ENCODE measurements at regions not wholly inside any gene's neighbourhood (a gene's known extent, or its start where the extent isn't known, plus 50 kb on each side); places are given as distances from the start of the nearest gene placed in this dataset.
"Not testable (repeated sequence)": the region's sequence is repeated elsewhere in the genome, so short reads cannot be mapped to it uniquely, and the experiment has no call there.

- no peaks in the 10 kb centered on the region for H3K4me1 Mint-ChIP-seq (ENCODE audit: low read depth)
- no peak overlapping the region for H3K4me3 Mint-ChIP-seq
- ATAC-seq, result no peak
- no peaks in the 10 kb centered on the region for H3K27me3 Mint-ChIP-seq (ENCODE audit: low read depth)
- no peaks in the 10 kb centered on the region for H3K9me3 Mint-ChIP-seq
- DNase-seq, result no peak
- no peaks in the 10 kb centered on the region for H3K36me3 Mint-ChIP-seq (ENCODE audit: insufficient read depth)
These were observed 113.3 kb downstream of the HPGD start for GRCh38 chr4:174408841-174409552.

- H3K27me3 Mint-ChIP-seq (ENCODE audit: low read depth), result no peaks in the 10 kb centered on the region
- H3K4me3 Mint-ChIP-seq, result no peak overlapping the region
- ATAC-seq (no peak), DNase-seq (no peak)
- H3K9me3 Mint-ChIP-seq, result no peaks in the 10 kb centered on the region
- no peaks in the 10 kb centered on the region for H3K4me1 Mint-ChIP-seq (ENCODE audit: low read depth)
- H3K36me3 Mint-ChIP-seq (ENCODE audit: insufficient read depth), result no peaks in the 10 kb centered on the region
These were observed 115.9 kb downstream of the HPGD start for GRCh38 chr4:174406383-174406782.

GRCh38 chr4:174405923-174406322, 116.4 kb downstream of the HPGD start:
- Mint-ChIP-seq H3K36me3 (ENCODE audit: insufficient read depth) (no peaks in the 10 kb centered on the region), H3K4me3 (no peak overlapping the region), H3K27me3 (ENCODE audit: low read depth) (no peaks in the 10 kb centered on the region), H3K9me3 (no peaks in the 10 kb centered on the region), H3K4me1 (ENCODE audit: low read depth) (no peaks in the 10 kb centered on the region)
- DNase-seq (no peak), ATAC-seq (no peak)

- ATAC-seq (no peak), DNase-seq (no peak)
- Mint-ChIP-seq H3K4me1 (ENCODE audit: low read depth) (no peaks in the 10 kb centered on the region), H3K4me3 (no peak overlapping the region), H3K27me3 (ENCODE audit: low read depth) (no peaks in the 10 kb centered on the region), H3K36me3 (ENCODE audit: insufficient read depth) (no peaks in the 10 kb centered on the region), H3K9me3 (no peaks in the 10 kb centered on the region)
These were observed 117.6 kb downstream of the HPGD start for GRCh38 chr4:174404677-174405076.

GRCh38 chr4:174403177-174403543, 119.1 kb downstream of the HPGD start:
- peaks cover 2% of the 10 kb centered on the region for H3K9me3 Mint-ChIP-seq
- H3K4me1 Mint-ChIP-seq (ENCODE audit: low read depth), result no peaks in the 10 kb centered on the region
- no peaks in the 10 kb centered on the region for H3K27me3 Mint-ChIP-seq (ENCODE audit: low read depth)

GRCh38 chr4:174402470-174403176, 118.9 kb downstream of the CEP44 start:
- H3K9me3 Mint-ChIP-seq, result peaks cover 5% of the 10 kb centered on the region
- no peak for ATAC-seq
- H3K4me3 Mint-ChIP-seq, result no peak overlapping the region
- no peaks in the 10 kb centered on the region for H3K27me3 Mint-ChIP-seq (ENCODE audit: low read depth)
- no peaks in the 10 kb centered on the region for H3K36me3 Mint-ChIP-seq (ENCODE audit: insufficient read depth)
- DNase-seq, result no peak
- no peaks in the 10 kb centered on the region for H3K4me1 Mint-ChIP-seq (ENCODE audit: low read depth)

More at GRCh38 chr4:174403177-174403543, 119.1 kb downstream of the HPGD start:
- DNase-seq (no peak), ATAC-seq (no peak)
- no peak overlapping the region for H3K4me3 Mint-ChIP-seq
- no peaks in the 10 kb centered on the region for H3K36me3 Mint-ChIP-seq (ENCODE audit: insufficient read depth)

GRCh38 chr4:174401471-174402130, 117.9 kb downstream of the CEP44 start:
- peaks cover 5% of the 10 kb centered on the region for H3K9me3 Mint-ChIP-seq
- DNase-seq (no peak), ATAC-seq (no peak)
- no peak overlapping the region for H3K4me3 Mint-ChIP-seq
- H3K36me3 Mint-ChIP-seq (ENCODE audit: insufficient read depth), result no peaks in the 10 kb centered on the region
- no peaks in the 10 kb centered on the region for H3K4me1 Mint-ChIP-seq (ENCODE audit: low read depth)
- no peaks in the 10 kb centered on the region for H3K27me3 Mint-ChIP-seq (ENCODE audit: low read depth)

GRCh38 chr4:174400603-174401302, 117.0 kb downstream of the CEP44 start:
- H3K4me1 Mint-ChIP-seq (ENCODE audit: low read depth); H3K27me3 Mint-ChIP-seq (ENCODE audit: low read depth); H3K9me3 Mint-ChIP-seq; DNase-seq; H3K4me3 Mint-ChIP-seq; ATAC-seq; H3K36me3 Mint-ChIP-seq (ENCODE audit: insufficient read depth): not testable (repeated sequence)

GRCh38 chr4:174398728-174399127, 115.0 kb downstream of the CEP44 start:
- no peaks in the 10 kb centered on the region for H3K4me1 Mint-ChIP-seq (ENCODE audit: low read depth)
- no peaks in the 10 kb centered on the region for H3K36me3 Mint-ChIP-seq (ENCODE audit: insufficient read depth)
- peaks cover 2% of the 10 kb centered on the region for H3K27me3 Mint-ChIP-seq (ENCODE audit: low read depth)
- DNase-seq, result no peak
- no peak for ATAC-seq
- H3K9me3 Mint-ChIP-seq, result peaks cover 5% of the 10 kb centered on the region
- H3K4me3 Mint-ChIP-seq, result no peak overlapping the region

GRCh38 chr4:174397366-174398155, 113.8 kb downstream of the CEP44 start:
- no peak for DNase-seq
- no peaks in the 10 kb centered on the region for H3K4me1 Mint-ChIP-seq (ENCODE audit: low read depth)
- H3K4me3 Mint-ChIP-seq, result no peak overlapping the region
- no peaks in the 10 kb centered on the region for H3K36me3 Mint-ChIP-seq (ENCODE audit: insufficient read depth)
- no peak for ATAC-seq
- peaks cover 2% of the 10 kb centered on the region for H3K27me3 Mint-ChIP-seq (ENCODE audit: low read depth)
- H3K9me3 Mint-ChIP-seq, result peaks cover 5% of the 10 kb centered on the region

GRCh38 chr4:174396599-174397110, 112.9 kb downstream of the CEP44 start:
- ATAC-seq (no peak), DNase-seq (no peak)
- no peaks in the 10 kb centered on the region for H3K36me3 Mint-ChIP-seq (ENCODE audit: insufficient read depth)
- peaks cover 5% of the 10 kb centered on the region for H3K9me3 Mint-ChIP-seq
- peaks cover 2% of the 10 kb centered on the region for H3K27me3 Mint-ChIP-seq (ENCODE audit: low read depth)
- H3K4me3 Mint-ChIP-seq, result no peak overlapping the region
- H3K4me1 Mint-ChIP-seq (ENCODE audit: low read depth), result no peaks in the 10 kb centered on the region

- peak in 1 of 2 donors; percentile 38 for ATAC-seq
- Mint-ChIP-seq H3K4me1 (ENCODE audit: low read depth) (no peaks in the 10 kb centered on the region), H3K27me3 (ENCODE audit: low read depth) (peaks cover 2% of the 10 kb centered on the region)
These were observed 111.2 kb downstream of the CEP44 start for GRCh38 chr4:174394915-174395314.

GRCh38 chr4:174389439-174389838, 105.7 kb downstream of the CEP44 start:
- ATAC-seq (peak in 1 of 2 donors; percentile 32), DNase-seq (no peak)
- Mint-ChIP-seq H3K36me3 (ENCODE audit: insufficient read depth) (no peaks in the 10 kb centered on the region), H3K27me3 (ENCODE audit: low read depth) (peaks cover 3% of the 10 kb centered on the region), H3K4me3 (no peak overlapping the region), H3K4me1 (ENCODE audit: low read depth) (no peaks in the 10 kb centered on the region), H3K9me3 (no peaks in the 10 kb centered on the region)

More at GRCh38 chr4:174394915-174395314, 111.2 kb downstream of the CEP44 start:
- H3K4me3 Mint-ChIP-seq, result no peak overlapping the region
- no peak for DNase-seq
- no peaks in the 10 kb centered on the region for H3K36me3 Mint-ChIP-seq (ENCODE audit: insufficient read depth)
- peaks cover 5% of the 10 kb centered on the region for H3K9me3 Mint-ChIP-seq
